GM18511 (cell line): ENCODE measurements at regions not wholly inside any gene's neighbourhood (a gene's known extent, or its start where the extent isn't known, plus 50 kb on each side); places are given as distances from the start of the nearest gene placed in this dataset.
"Not testable (repeated sequence)": the region's sequence is repeated elsewhere in the genome, so short reads cannot be mapped to it uniquely, and the experiment has no call there.

Source experiments
- ATAC-seq: cut with Tn5 transposase; IDR thresholded peaks from one replicate; pipeline ENCODE4 v1.9.1; 2021; ENCODE audit warnings: mild to moderate bottlenecking, moderate library complexity; ENCODE audit not compliant: unreplicated experiment

- no peak for ATAC-seq
Observed at GRCh38 chr2:121064186-121064585, 220.8 kb downstream of the TFCP2L1 start.

DNA sequence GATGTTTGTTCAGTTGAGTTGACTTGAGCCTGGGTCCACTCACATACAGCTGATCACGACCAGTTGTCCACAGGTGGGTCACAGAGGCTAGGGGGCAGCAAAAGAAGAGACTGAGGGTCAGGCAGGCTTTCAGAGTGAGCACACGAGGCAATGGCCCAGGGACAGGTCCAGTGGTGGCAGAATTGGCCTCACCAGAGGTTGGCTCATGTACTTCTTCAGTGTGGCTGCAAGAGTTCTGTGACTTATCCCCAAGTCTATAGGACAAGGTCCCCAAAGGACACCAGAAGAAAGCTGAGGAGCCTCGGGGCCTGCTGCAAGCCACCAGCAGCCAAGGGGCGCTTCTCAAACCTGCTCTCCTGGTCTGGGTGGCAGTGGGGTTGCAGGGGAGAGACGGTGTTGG is 219.8 kb downstream of the TFCP2L1 start:
- no peak for ATAC-seq

DNA sequence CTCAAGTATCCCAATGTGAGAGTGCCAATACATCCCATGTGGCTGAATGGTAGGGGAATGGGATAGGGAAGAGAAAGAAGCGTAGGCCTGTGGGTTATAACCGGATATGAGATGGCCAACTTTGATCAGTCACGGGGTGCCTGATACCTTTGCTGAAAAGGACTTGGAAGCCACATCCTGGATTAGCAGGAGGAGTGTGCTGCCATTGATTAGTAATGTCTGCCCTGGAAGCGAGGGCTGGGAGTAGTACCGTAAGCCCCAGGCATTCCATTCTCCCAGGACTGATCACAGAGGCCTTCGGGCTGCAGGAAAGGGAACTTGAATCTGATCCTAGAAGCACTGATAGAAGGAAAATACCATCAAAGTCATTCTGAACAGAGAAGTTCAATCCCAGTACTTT is 218.5 kb downstream of the TFCP2L1 start:
- no peak for ATAC-seq

- no peak for ATAC-seq
Observed at GRCh38 chr2:121068851-121069250, 216.2 kb downstream of the TFCP2L1 start.

DNA sequence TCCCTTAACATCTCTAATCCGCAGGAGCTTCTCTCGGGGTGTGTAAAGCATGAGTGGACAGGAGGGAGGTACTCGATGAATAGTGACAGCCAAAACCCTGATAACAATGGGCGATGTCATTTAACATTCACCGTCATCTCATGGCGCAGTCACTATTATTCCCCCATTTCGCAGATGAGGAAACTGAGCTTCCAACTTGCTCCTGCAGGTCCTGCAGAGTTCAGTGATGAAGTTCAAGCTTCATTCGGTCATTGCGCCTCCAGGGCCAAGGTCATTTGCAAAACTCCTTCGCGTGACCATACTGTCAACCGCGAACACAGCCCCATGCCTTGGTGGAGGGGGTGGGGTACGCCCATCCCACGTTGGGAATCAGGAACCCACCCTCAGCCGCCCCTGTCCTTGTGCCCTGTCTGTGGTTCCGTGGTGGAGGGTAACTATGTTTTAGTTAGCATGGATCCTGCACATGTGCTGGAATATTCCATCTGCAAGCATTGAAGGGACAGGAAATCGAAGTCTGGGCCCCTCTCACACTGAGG is 215.5 kb downstream of the TFCP2L1 start:
- no peak for ATAC-seq

DNA sequence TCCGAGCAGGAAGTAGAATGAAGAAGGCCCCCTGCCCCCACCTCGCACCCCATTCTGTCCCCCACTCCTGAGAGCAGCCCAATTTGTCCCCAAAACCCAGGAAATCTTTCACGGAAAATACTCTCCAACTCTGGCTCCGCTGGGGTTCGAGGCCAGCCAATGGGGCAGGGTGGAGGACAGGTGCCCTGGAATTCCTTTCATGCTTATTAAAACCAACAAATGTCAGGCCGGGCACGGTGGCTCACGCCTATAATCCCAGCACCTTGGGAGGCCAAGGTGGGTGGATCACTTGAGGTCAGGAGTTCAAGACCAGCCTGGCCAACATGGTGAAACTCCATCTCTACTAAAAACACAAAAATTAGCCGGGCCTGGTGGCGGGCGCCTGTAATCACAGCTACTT is 214.9 kb downstream of the TFCP2L1 start:
- ATAC-seq: not testable (repeated sequence)

DNA sequence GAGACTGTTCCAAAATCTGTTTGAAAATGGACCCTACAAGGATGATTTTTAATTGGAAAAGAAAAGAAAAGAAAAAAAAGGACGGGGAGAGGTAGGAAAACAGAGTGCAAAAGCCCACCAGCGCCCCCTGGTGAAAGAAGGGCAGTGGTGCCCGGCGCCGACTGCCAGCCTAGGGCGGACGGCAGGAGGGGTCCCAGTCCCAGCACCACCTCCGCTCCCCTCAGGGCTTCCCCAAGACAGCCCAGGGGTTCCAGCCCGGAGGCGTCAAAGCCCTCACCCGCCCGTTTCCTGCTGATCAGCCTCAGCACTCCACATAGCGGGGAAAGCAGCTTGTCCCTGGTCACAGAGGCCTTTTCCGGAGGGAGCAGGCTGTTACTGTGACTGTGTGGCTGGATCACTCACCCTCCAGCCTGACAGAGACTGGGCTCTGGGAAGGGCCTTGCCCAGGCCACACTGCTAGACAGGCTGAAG is 213.9 kb downstream of the TFCP2L1 start:
- peak; percentile 72 for ATAC-seq

GRCh38 chr2:121072784-121073183 is 212.2 kb downstream of the TFCP2L1 start:
- ATAC-seq: no peak

DNA sequence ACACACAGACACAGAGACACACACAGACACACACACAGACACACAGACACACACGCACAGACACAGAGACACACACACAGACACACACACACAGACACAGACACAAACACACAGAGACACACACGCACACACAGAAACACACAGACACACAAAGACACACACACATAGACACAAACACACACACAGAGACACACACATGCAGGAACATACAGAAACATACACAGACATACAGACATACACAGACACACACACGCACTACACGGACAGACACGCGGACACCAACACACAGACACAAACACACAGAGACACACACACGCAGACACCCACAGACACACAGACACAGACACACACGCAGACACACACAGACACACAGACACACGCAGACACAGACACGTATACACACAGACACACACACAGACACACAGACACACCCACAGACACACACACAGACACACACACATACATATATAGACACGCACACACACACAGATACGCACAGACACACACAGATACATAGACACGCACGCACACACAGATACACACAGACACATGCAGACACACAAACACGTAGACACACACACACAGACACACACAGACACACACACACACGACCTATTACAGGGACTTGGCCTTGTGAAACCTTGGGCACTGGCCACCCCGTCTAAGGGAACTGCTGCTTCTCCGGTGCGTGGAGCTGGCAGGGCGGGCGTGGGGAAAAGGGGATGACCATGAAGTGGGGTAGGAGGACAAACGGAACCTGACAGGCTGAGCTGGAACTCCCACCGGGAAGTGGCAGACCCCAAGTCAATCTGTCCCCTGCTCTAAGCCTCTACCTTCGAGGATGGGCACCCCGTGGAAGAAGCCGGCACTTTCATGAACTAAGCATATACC is 211.4 kb downstream of the TFCP2L1 start:
- no peak for ATAC-seq

GRCh38 chr2:121074293-121074932 is 210.6 kb downstream of the TFCP2L1 start:
- ATAC-seq: no peak

- no peak for ATAC-seq
Observed at GRCh38 chr2:121075006-121075551, 209.9 kb downstream of the TFCP2L1 start.

- ATAC-seq: no peak
Observed at GRCh38 chr2:121075641-121076497, 209.1 kb downstream of the TFCP2L1 start.

- no peak for ATAC-seq
Observed at GRCh38 chr2:121076498-121076820, 208.5 kb downstream of the TFCP2L1 start.

- peak; percentile 66 for ATAC-seq
Observed at GRCh38 chr2:121076885-121077549, 208.0 kb downstream of the TFCP2L1 start.

- ATAC-seq: no peak
Observed at GRCh38 chr2:121078899-121079298, 206.1 kb downstream of the TFCP2L1 start.

DNA sequence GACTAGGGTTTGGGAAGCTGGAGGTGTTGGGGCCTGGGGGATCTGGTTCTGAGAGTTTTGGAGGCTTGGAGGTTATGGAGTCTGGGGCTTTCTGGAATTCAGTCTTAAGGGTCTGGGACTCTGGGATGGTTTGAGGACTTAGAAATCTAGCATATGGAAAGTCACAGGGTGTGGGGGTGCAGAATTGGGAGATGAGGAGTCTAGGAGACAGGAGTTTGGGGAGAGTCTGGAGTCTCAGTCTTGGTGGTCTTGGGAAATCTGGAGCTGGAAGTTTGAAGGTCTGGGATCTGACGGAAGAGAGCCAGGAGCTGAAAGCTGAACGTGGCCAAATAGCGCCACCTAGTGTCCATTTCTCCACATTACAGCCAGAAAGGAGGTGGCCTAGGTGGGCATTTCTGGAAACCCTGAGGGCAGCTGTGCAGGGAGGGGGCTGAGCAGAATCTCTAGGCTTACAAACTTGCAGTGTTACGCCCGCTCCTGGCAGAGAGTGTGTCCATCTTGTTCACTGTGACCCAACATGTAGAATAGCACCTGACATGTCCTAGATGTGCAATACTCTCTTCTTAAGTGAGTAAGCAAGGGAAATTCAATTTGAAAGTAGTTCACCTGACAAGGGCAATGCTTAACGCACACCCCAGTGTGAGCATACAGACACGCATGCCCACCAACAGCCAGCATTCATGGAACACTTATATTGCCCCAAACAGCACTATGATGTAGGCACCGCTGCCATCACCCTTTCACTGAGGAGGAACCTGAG is 204.8 kb downstream of the TFCP2L1 start:
- no peak for ATAC-seq

DNA sequence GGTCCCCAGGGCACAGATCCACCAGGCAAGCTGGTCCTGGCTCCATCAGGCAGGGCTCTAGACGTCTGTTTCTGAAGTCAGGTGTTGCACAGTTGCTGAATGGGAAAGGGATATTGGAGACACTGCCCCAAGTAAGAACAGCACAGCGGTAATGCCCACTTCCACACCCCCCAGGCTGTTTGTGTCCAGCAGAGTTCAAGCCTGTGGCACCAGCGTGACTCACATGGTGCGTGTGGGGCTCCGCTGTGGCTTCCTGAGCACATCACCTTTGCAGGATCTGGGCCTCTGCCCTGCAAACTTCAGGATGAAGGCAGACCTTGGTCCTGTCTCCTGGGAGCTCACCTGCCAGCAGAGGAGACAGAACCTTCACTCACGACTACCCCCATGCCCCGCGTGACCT is 203.3 kb downstream of the TFCP2L1 start:
- no peak for ATAC-seq

- ATAC-seq: no peak
Observed at GRCh38 chr2:121082191-121082590, 202.8 kb downstream of the TFCP2L1 start.

GRCh38 chr2:121084130-121084680 is 200.8 kb downstream of the TFCP2L1 start:
- no peak for ATAC-seq
